ENCODE measurements at regions not wholly inside any gene's neighbourhood (a gene's known extent, or its start where the extent isn't known, plus 50 kb on each side); places are given as distances from the start of the nearest gene placed in this dataset.

GRCh38 chr2:67054728-67055127 lies 342.4 kb upstream of the ETAA1 start:
- Mint-ChIP-seq H3K4me3 (no peak overlapping the region), H3K27me3 (no peaks in the 10 kb centered on the region), H3K27ac (no peak overlapping the region), H3K4me1 (no peaks in the 10 kb centered on the region), H3K9me3 (ENCODE audit: insufficient read depth) (no peaks in the 10 kb centered on the region)
- no peaks in the 10 kb centered on the region for H4K20me1 ChIP-seq (ENCODE audit: control insufficient read depth, insufficient read depth, low read length, poor library complexity, severe bottlenecking)
- H3K4me1 ChIP-seq (ENCODE audit: control insufficient read depth in 2 of 2, insufficient read depth in 2 of 2, low read length in 2 of 2) = no peaks in the 10 kb centered on the region
- H3K9me3 ChIP-seq (ENCODE audit: control extremely low read depth in 1 of 3, control insufficient read depth in 2 of 3, insufficient read depth in 1 of 3, low read length in 2 of 3) = no peaks in the 10 kb centered on the region
- intact Hi-C loops (cut with micrococcal nuclease) = no loop called here
- WGBS (ENCODE audit: insufficient coverage) = 92% methylated on average over 3 of the region's 3 CpGs
- no peak overlapping the region for H3K4me3 ChIP-seq (ENCODE audit: control extremely low read depth in 1 of 5, extremely low read depth in 1 of 5, insufficient read depth in 1 of 5, low read depth in 2 of 5, low read length in 4 of 5)
- CTCF ChIA-PET = no interaction called here
- H3K27me3 ChIP-seq (replicated peaks in 1 of 4; ENCODE audit: control extremely low read depth in 1 of 4, control insufficient read depth in 3 of 4, insufficient read depth in 4 of 4, low read length in 3 of 4) = no peaks in the 10 kb centered on the region
- no peak overlapping the region for H3K4me2 ChIP-seq (replicated peaks; ENCODE audit: low read depth, low read length, poor library complexity, severe bottlenecking)
- no peak overlapping the region for H2AFZ ChIP-seq (ENCODE audit: insufficient read depth, low read depth, low read length, poor library complexity, severe bottlenecking)
- H3K79me2 ChIP-seq (ENCODE audit: control insufficient read depth, insufficient read depth, low read length) = no peaks in the 10 kb centered on the region
- ATAC-seq (ENCODE audit: low read depth) = no peak
- no peaks in the 10 kb centered on the region for H3K36me3 ChIP-seq (replicated peaks in 1 of 2; ENCODE audit: control extremely low read depth in 1 of 2, control insufficient read depth in 1 of 2, extremely low read depth in 1 of 2, insufficient read depth in 2 of 2, low read length in 1 of 2)
- DNase-seq = no peak
- H3K27ac ChIP-seq (ENCODE audit: low read length in 2 of 2) = no peak overlapping the region
- H3K9ac ChIP-seq (ENCODE audit: low read length) = no peak overlapping the region
- POLR2A ChIA-PET = no interaction called here
- TF ChIP-seq EZH2 (IDR thresholded peaks at IDR 0.05; ENCODE audit: borderline replicate concordance, insufficient read depth, low read depth, low read length, poor library complexity, severe bottlenecking) (no peak), CTCF (IDR thresholded peaks at IDR 0.05) (no peak)

GRCh38 chr2:67055387-67056304 lies 341.5 kb upstream of the ETAA1 start:
- Mint-ChIP-seq H3K27me3 (no peaks in the 10 kb centered on the region), H3K27ac (no peak overlapping the region), H3K9me3 (ENCODE audit: insufficient read depth) (no peaks in the 10 kb centered on the region), H3K4me3 (no peak overlapping the region), H3K4me1 (no peaks in the 10 kb centered on the region)
- no peak for TF ChIP-seq EZH2 (IDR thresholded peaks at IDR 0.05; ENCODE audit: borderline replicate concordance, insufficient read depth, low read depth, low read length, poor library complexity, severe bottlenecking)
- TF ChIP-seq CTCF (IDR thresholded peaks at IDR 0.05) = no peak
- no peaks in the 10 kb centered on the region for H3K36me3 ChIP-seq (replicated peaks in 1 of 2; ENCODE audit: control extremely low read depth in 1 of 2, control insufficient read depth in 1 of 2, extremely low read depth in 1 of 2, insufficient read depth in 2 of 2, low read length in 1 of 2)
- no peak overlapping the region for H3K4me2 ChIP-seq (replicated peaks; ENCODE audit: low read depth, low read length, poor library complexity, severe bottlenecking)
- H3K4me1 ChIP-seq (ENCODE audit: control insufficient read depth in 2 of 2, insufficient read depth in 2 of 2, low read length in 2 of 2) = no peaks in the 10 kb centered on the region
- H3K27ac ChIP-seq (ENCODE audit: low read length in 2 of 2) = no peak overlapping the region
- H3K9ac ChIP-seq (ENCODE audit: low read length) = no peak overlapping the region
- no peak for ATAC-seq (ENCODE audit: low read depth)
- H3K4me3 ChIP-seq (ENCODE audit: control extremely low read depth in 1 of 5, extremely low read depth in 1 of 5, insufficient read depth in 1 of 5, low read depth in 2 of 5, low read length in 4 of 5) = no peak overlapping the region
- intact Hi-C loops (cut with micrococcal nuclease) = no loop called here
- no peak for DNase-seq
- no peaks in the 10 kb centered on the region for H3K79me2 ChIP-seq (ENCODE audit: control insufficient read depth, insufficient read depth, low read length)
- no peaks in the 10 kb centered on the region for H4K20me1 ChIP-seq (ENCODE audit: control insufficient read depth, insufficient read depth, low read length, poor library complexity, severe bottlenecking)
- no peak overlapping the region for H2AFZ ChIP-seq (ENCODE audit: insufficient read depth, low read depth, low read length, poor library complexity, severe bottlenecking)
- CTCF ChIA-PET = no interaction called here
- POLR2A ChIA-PET = no interaction called here
- WGBS (ENCODE audit: insufficient coverage) = no CpG with 5 or more reads among the region's 4 CpGs
- no peaks in the 10 kb centered on the region for H3K27me3 ChIP-seq (replicated peaks in 1 of 4; ENCODE audit: control extremely low read depth in 1 of 4, control insufficient read depth in 3 of 4, insufficient read depth in 4 of 4, low read length in 3 of 4)
- H3K9me3 ChIP-seq (ENCODE audit: control extremely low read depth in 1 of 3, control insufficient read depth in 2 of 3, insufficient read depth in 1 of 3, low read length in 2 of 3) = no peaks in the 10 kb centered on the region
